ENCODE measurements at regions not wholly inside any gene's neighbourhood (a gene's known extent, or its start where the extent isn't known, plus 50 kb on each side); places are given as distances from the start of the nearest gene placed in this dataset.
"Not testable (repeated sequence)": the region's sequence is repeated elsewhere in the genome, so short reads cannot be mapped to it uniquely, and the experiment has no call there.

GRCh38 chr5:160479220-160479619 is 57.6 kb downstream of the PTTG1 start:
- no peak for DNase-seq (ENCODE audit: low read depth in 2 of 2)

- no peak for DNase-seq (ENCODE audit: low read depth in 2 of 2)
These were observed 58.3 kb downstream of the PTTG1 start for GRCh38 chr5:160479926-160480325.

GRCh38 chr5:160480652-160481051 is 59.0 kb downstream of the PTTG1 start:
- DNase-seq (ENCODE audit: low read depth in 2 of 2) = no peak

- no peak for DNase-seq (ENCODE audit: low read depth in 2 of 2)
These were observed 63.0 kb downstream of the PTTG1 start for GRCh38 chr5:160484678-160485077.

GRCh38 chr5:160485364-160485969 is 63.8 kb downstream of the PTTG1 start:
- DNase-seq (ENCODE audit: low read depth in 2 of 2) = no peak

- peak in 1 of 2 donors; percentile 21 for DNase-seq (ENCODE audit: low read depth in 2 of 2)
These were observed 64.9 kb downstream of the PTTG1 start for GRCh38 chr5:160486573-160486972.

GRCh38 chr5:160488394-160489325 is 67.0 kb downstream of the PTTG1 start:
- DNase-seq (ENCODE audit: low read depth in 2 of 2) = no peak

GRCh38 chr5:160491438-160491837 is 69.8 kb downstream of the PTTG1 start:
- DNase-seq (ENCODE audit: low read depth in 2 of 2) = no peak

- no peak for DNase-seq (ENCODE audit: low read depth in 2 of 2)
These were observed 70.9 kb downstream of the PTTG1 start for GRCh38 chr5:160492565-160492964.

- DNase-seq (ENCODE audit: low read depth in 2 of 2) = no peak
These were observed 72.2 kb downstream of the PTTG1 start for GRCh38 chr5:160493806-160494338.

- DNase-seq (ENCODE audit: low read depth in 2 of 2) = no peak
These were observed 72.8 kb downstream of the PTTG1 start for GRCh38 chr5:160494451-160494850.

- no peak for DNase-seq (ENCODE audit: low read depth in 2 of 2)
These were observed 74.7 kb downstream of the PTTG1 start for GRCh38 chr5:160496334-160496733.

- no peak for DNase-seq (ENCODE audit: low read depth in 2 of 2)
These were observed 75.1 kb downstream of the PTTG1 start for GRCh38 chr5:160496784-160497183.

GRCh38 chr5:160497878-160498277 is 76.2 kb downstream of the PTTG1 start:
- DNase-seq (ENCODE audit: low read depth in 2 of 2) = no peak

GRCh38 chr5:160498441-160499043 is 76.9 kb downstream of the PTTG1 start:
- not testable (repeated sequence) for DNase-seq (ENCODE audit: low read depth in 2 of 2)

- no peak for DNase-seq (ENCODE audit: low read depth in 2 of 2)
These were observed 79.4 kb downstream of the PTTG1 start for GRCh38 chr5:160500786-160501779.

GRCh38 chr5:160504906-160505305 is 83.3 kb downstream of the PTTG1 start:
- DNase-seq (ENCODE audit: low read depth in 2 of 2) = no peak

GRCh38 chr5:160506006-160507004 is 84.7 kb downstream of the PTTG1 start:
- peak; percentile 35 to 47 for DNase-seq (ENCODE audit: low read depth in 2 of 2)

- no peak for DNase-seq (ENCODE audit: low read depth in 2 of 2)
These were observed 85.6 kb downstream of the PTTG1 start for GRCh38 chr5:160507221-160507721.

Data from stimulated activated CD8-positive, alpha-beta memory T cell treated with anti-CD3 and anti-CD28 coated beads, Interleukin-15, amount 100 ng/mL, for 4 hours (primary cell).